Heart right ventricle (tissue), 16 donors: ENCODE measurements at regions not wholly inside any gene's neighbourhood (a gene's known extent, or its start where the extent isn't known, plus 50 kb on each side); places are given as distances from the start of the nearest gene placed in this dataset.

ENCODE experiments used
- ATAC-seq, 8 donors: fragments of 200-7000 bp; cut with Tn5 transposase; one replicate each; pipeline ENCODE4 v1.9.1; 2020; ENCODE audit warnings: mild to moderate bottlenecking in 8 of 8, moderate library complexity in 8 of 8, moderate number of reproducible peaks in 1 of 8
- DNase-seq, 2 donors: peaks; one replicate each; pipeline ENCODE4 v3.0.0-alpha.2; 2020
- H3K27ac ChIP-seq, 10 donors: fragments of 200-600 bp; sonication (generic) in 2 of 10; one replicate each; pipeline versions ENCODE4 v1.5.0 to v1.8.0; 2020 to 2022; ENCODE audit warnings: mild to moderate bottlenecking in 3 of 10
- H3K27me3 ChIP-seq, 7 donors: fragments of 200-600 bp; one replicate each; pipeline ENCODE4 v1.8.0; 2021 to 2022; ENCODE audit warnings: mild to moderate bottlenecking in 2 of 7
- H3K36me3 ChIP-seq, 9 donors: fragments of 200-600 bp; sonication (generic) in 1 of 9; one replicate each; pipeline versions ENCODE4 v1.5.0 to v1.8.0; 2020 to 2022; ENCODE audit warnings: mild to moderate bottlenecking in 2 of 9
- H3K4me1 ChIP-seq, 9 donors: fragments of 200-600 bp; sonication (generic) in 1 of 9; one replicate each; pipeline versions ENCODE4 v1.5.0 to v1.8.0; 2020 to 2022; ENCODE audit warnings: mild to moderate bottlenecking in 4 of 9
- H3K4me3 ChIP-seq, 10 donors: fragments of 200-600 bp; sonication (generic) in 2 of 10; one replicate each; pipeline versions ENCODE4 v1.5.0 to v1.8.0; 2020 to 2022; ENCODE audit warnings: mild to moderate bottlenecking in 7 of 10, moderate library complexity in 2 of 10
- H3K9me3 ChIP-seq, 11 donors: fragments of 200-600 bp in 10 of 11; sonication (generic) in 2 of 11; one replicate each; pipeline versions ENCODE4 v1.5.0 to v1.8.0; 2013 to 2022; ENCODE audit warnings: mild to moderate bottlenecking in 2 of 11, control low read depth in 1 of 11, moderate library complexity in 1 of 11
- CTCF ChIP-seq, 9 donors: fragments of 200-600 bp; sonication (generic) in 2 of 9; IDR thresholded peaks; one replicate each; pipeline versions ENCODE4 v1.5.0 to v1.8.0; 2021 to 2022; ENCODE audit warnings: antibody characterized with exemption in 9 of 9, mild to moderate bottlenecking in 5 of 9, moderate library complexity in 1 of 9
- WGBS, 2 donors: extraction: QIAGEN DNeasy Blood & Tissue Kit; methylation state at CpG; one replicate each; pipeline ENCODE4 v1.1.7; 2013; ENCODE audit warnings: inconsistent platforms in 1 of 2; 5-methylcytosine and 5-hydroxymethylcytosine counted together
- intact Hi-C, 10 donors: fragments of 100-400 bp; cut with DNase I; formaldehyde crosslinking; loops; one replicate each; pipeline versions ENCODE4 v1.11.1 to v1.14.2; 2022
- donor health status: Arrhythmogenic right ventricular cardiomyopathy.
- donor health status: ischemic (EF 13 %, LVEDD 7.1; RV severe dilation, severe dysfunction).
- donor health status: healthy with polysubstance abuse.
- donor health status: DM: no; HTN: yes; CAD: no.
- donor health status: DM: no; HTN: no; CAD: no.
- donor health status: ischemic (EF 25% LVEDD 6.9; RV normal size, moderate dysfunction).
- donor health status: ischemic (EF 25% LVEDD 5.7; RV mildly dilated, moderate dysfunction).
- donor health status: healthy.
- donor health status: DM: yes; HTN: yes; CAD: no.
- donor health status: Ischemic cardiomyopathy.
- donor health status: ischemic (EF 35%, LVEDD 5.7; RV mildly dilated, moderate dysfunction).
- donor health status: nonischemic (EF 11% LVEDD 7.7; RV severe dilation, severe dysfunction).
- donor health status: DM: yes; HTN: yes; CAD: no.
- donor health status: PGD.
- donor health status: ischemic (EF 29% LVEDD 5.4; RV normal size, mild dysfunction).
- donor health status: nonischemic (EF 23%, LVEDD 6.1; RV moderate dilation, normal function).

- intact Hi-C loops = no loop called here
- WGBS, 2 donors = 90 to 91% methylated on average over 1 of the region's 1 CpG
These were observed 670.0 kb downstream of the NCAM2 start for GRCh38 chr21:21668198-21668597.

GRCh38 chr21:21673959-21674358, 675.8 kb downstream of the NCAM2 start:
- Histone ChIP-seq H3K4me1 (no peaks in the 10 kb centered on the region), H3K27ac (no peak overlapping the region), H3K4me3 (no peak overlapping the region), H3K27me3 (no peaks in the 10 kb centered on the region), H3K36me3 (no peaks in the 10 kb centered on the region), H3K9me3 (peaks cover 0 to 40% (median 6%) of the 10 kb centered on the region in 11 donors)
- ATAC-seq = no peak
- no peak for DNase-seq
- TF ChIP-seq CTCF (IDR thresholded peaks at IDR 0.05) = no peak
- 55 to 56% methylated on average over 1 of the region's 1 CpG for WGBS, 2 donors
- intact Hi-C loops = no loop called here

More at GRCh38 chr21:21668198-21668597, 670.0 kb downstream of the NCAM2 start:
- H3K27me3 ChIP-seq = no peaks in the 10 kb centered on the region
- H3K4me3 ChIP-seq = no peak overlapping the region
- DNase-seq = no peak
- no peak for TF ChIP-seq CTCF (IDR thresholded peaks at IDR 0.05)
- H3K27ac ChIP-seq = no peak overlapping the region
- H3K9me3 ChIP-seq = peaks cover 0 to 18% (median 0%) of the 10 kb centered on the region in 11 donors
- ATAC-seq = no peak
- no peaks in the 10 kb centered on the region for H3K36me3 ChIP-seq
- H3K4me1 ChIP-seq = no peaks in the 10 kb centered on the region

- H3K36me3 ChIP-seq = no peaks in the 10 kb centered on the region
- H3K4me1 ChIP-seq = no peaks in the 10 kb centered on the region
- ATAC-seq (no peak), DNase-seq (no peak)
- no peak overlapping the region for H3K27ac ChIP-seq
- H3K9me3 ChIP-seq = peaks cover 0 to 54% (median 18%) of the 10 kb centered on the region in 11 donors
- TF ChIP-seq CTCF (IDR thresholded peaks at IDR 0.05) = no peak
- H3K4me3 ChIP-seq = no peak overlapping the region
- intact Hi-C loops = no loop called here
- 71 to 76% methylated on average over 5 of the region's 5 CpGs for WGBS, 2 donors
- no peaks in the 10 kb centered on the region for H3K27me3 ChIP-seq
These were observed 677.4 kb downstream of the NCAM2 start for GRCh38 chr21:21675601-21676000.

- Histone ChIP-seq H3K4me1 (no peaks in the 10 kb centered on the region), H3K27ac (no peak overlapping the region), H3K9me3 (peaks cover 0 to 42% (median 18%) of the 10 kb centered on the region in 11 donors), H3K36me3 (no peaks in the 10 kb centered on the region), H3K4me3 (no peak overlapping the region), H3K27me3 (no peaks in the 10 kb centered on the region)
- DNase-seq (no peak), ATAC-seq (no peak)
- intact Hi-C loops = no loop called here
- TF ChIP-seq CTCF (IDR thresholded peaks at IDR 0.05) = no peak
- WGBS, 2 donors = 67 to 74% methylated on average over 2 of the region's 2 CpGs
These were observed 684.0 kb downstream of the NCAM2 start for GRCh38 chr21:21682172-21682571.
